Osteoblast (primary cell): ENCODE measurements at regions not wholly inside any gene's neighbourhood (a gene's known extent, or its start where the extent isn't known, plus 50 kb on each side); places are given as distances from the start of the nearest gene placed in this dataset.

ENCODE experiments used
- DNase-seq: peaks from one replicate; pipeline ENCODE4 v3.0.0; 2011; ENCODE audit warnings: low spot score, mixed read lengths; ENCODE audit not compliant: insufficient read length; ENCODE audit errors: missing footprints
- H2AFZ ChIP-seq: 2 replicates; pipeline ENCODE4 v1.6.0; 2011; ENCODE audit warnings: mild to moderate bottlenecking, low read length
- H3K27ac ChIP-seq: 2 replicates; pipeline ENCODE4 v1.5.1; 2011; ENCODE audit warnings: mild to moderate bottlenecking, low read depth, low read length, moderate library complexity
- H3K27me3 ChIP-seq: 2 replicates; pipeline ENCODE4 v1.6.0; 2012; ENCODE audit warnings: mild to moderate bottlenecking, control low read depth, inconsistent platforms, low read length, moderate library complexity; ENCODE audit not compliant: insufficient read depth
- H3K36me3 ChIP-seq: 2 replicates; pipeline ENCODE4 v1.5.1; 2011; ENCODE audit warnings: mild to moderate bottlenecking, low read length, control low read depth, moderate library complexity; ENCODE audit not compliant: insufficient read depth
- H3K4me1 ChIP-seq: 2 replicates; pipeline ENCODE4 v1.5.1; 2011; ENCODE audit warnings: mild to moderate bottlenecking, low read length, control low read depth, moderate library complexity; ENCODE audit not compliant: insufficient read depth
- H3K4me2 ChIP-seq: 2 replicates; pipeline ENCODE4 v1.6.0; 2011; ENCODE audit warnings: mild to moderate bottlenecking, low read length; ENCODE audit not compliant: insufficient read depth
- H3K4me3 ChIP-seq: fragments of 200-600 bp; sonication (generic); 3 replicates; pipeline ENCODE4 v1.5.1; 2012; ENCODE audit warnings: mild to moderate bottlenecking, low read length, inconsistent platforms; ENCODE audit not compliant: insufficient read depth
- H3K79me2 ChIP-seq: 2 replicates; pipeline ENCODE4 v1.6.0; 2012; ENCODE audit warnings: mild to moderate bottlenecking, low read length, control low read depth, inconsistent platforms; ENCODE audit not compliant: insufficient read depth
- H3K9me3 ChIP-seq: 2 replicates; pipeline ENCODE4 v1.5.1; 2011; ENCODE audit warnings: low read depth, low read length, control low read depth
- H4K20me1 ChIP-seq: 2 replicates; pipeline ENCODE4 v1.6.0; 2012; ENCODE audit warnings: mild to moderate bottlenecking, low read length, control low read depth; ENCODE audit not compliant: insufficient read depth
- TF ChIP-seq, protein P1 (sequence below): IDR thresholded peaks from 2 replicates; pipeline ENCODE4 v1.5.1; 2011; ENCODE audit warnings: mild to moderate bottlenecking, low read depth, low read length, moderate library complexity; ENCODE audit errors: extremely low read depth

DNA sequence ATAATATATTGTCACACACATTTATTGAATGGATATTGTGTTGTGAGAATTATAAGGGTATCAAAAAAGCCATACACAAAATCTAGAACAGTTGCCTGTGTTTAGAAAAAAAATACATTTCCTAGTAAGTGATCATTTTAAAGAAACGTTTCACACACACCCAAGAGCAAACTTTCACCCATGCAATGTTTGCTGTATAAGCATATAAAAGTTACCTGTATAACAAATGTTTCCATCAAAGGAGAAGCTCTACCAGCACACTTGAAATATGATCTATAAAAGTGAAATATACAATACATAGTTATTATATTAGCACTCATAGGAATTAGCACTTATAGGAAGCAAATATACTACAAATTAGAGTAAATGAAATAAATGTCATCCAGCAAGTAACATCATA lies 1098.1 kb downstream of the NCAM2 start:
- no peak overlapping the region for H3K4me2 ChIP-seq
- peaks cover 7% of the 10 kb centered on the region for H3K9me3 ChIP-seq
- no peak overlapping the region for H2AFZ ChIP-seq
- H3K4me1 ChIP-seq, result no peaks in the 10 kb centered on the region
- H3K27me3 ChIP-seq, result no peaks in the 10 kb centered on the region
- no peak overlapping the region for H3K4me3 ChIP-seq
- TF ChIP-seq, protein P1, sequence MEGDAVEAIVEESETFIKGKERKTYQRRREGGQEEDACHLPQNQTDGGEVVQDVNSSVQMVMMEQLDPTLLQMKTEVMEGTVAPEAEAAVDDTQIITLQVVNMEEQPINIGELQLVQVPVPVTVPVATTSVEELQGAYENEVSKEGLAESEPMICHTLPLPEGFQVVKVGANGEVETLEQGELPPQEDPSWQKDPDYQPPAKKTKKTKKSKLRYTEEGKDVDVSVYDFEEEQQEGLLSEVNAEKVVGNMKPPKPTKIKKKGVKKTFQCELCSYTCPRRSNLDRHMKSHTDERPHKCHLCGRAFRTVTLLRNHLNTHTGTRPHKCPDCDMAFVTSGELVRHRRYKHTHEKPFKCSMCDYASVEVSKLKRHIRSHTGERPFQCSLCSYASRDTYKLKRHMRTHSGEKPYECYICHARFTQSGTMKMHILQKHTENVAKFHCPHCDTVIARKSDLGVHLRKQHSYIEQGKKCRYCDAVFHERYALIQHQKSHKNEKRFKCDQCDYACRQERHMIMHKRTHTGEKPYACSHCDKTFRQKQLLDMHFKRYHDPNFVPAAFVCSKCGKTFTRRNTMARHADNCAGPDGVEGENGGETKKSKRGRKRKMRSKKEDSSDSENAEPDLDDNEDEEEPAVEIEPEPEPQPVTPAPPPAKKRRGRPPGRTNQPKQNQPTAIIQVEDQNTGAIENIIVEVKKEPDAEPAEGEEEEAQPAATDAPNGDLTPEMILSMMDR, result no peak
- DNase-seq, result no peak
- no peaks in the 10 kb centered on the region for H3K36me3 ChIP-seq
- no peaks in the 10 kb centered on the region for H3K79me2 ChIP-seq
- H3K27ac ChIP-seq, result no peak overlapping the region
- H4K20me1 ChIP-seq, result no peaks in the 10 kb centered on the region

DNA sequence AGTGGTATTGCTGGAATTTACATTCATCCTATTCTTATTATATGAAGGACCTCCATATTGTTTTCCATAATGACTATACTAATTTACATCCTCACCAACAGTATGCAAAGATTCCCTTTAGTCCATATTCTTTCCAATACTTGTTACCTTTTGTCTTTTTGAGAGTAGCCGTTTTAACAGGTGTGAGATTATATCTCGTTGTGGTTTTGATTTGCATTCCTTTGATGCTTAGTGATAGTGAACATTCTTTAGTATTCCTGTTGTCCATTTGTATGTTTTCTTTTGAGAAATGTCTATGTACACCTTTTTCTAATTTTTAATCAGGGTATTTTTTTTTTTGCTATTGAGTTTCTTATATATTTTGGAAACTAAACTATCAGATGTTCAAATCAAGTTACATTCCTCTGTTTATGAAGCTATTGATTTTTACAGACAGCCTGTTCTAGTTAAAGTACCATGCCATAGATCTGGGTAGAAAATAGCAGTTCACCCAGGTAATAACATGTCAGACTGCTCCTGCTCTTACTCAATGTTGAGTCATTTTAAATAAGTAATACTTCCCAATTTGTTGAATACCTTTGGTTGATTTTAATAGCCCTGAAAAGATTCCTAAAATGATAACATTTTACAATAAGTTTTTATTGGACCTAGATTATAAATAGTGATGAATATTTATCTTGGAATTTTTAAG lies 1108.7 kb downstream of the NCAM2 start:
- TF ChIP-seq, protein P1, result no peak

DNA sequence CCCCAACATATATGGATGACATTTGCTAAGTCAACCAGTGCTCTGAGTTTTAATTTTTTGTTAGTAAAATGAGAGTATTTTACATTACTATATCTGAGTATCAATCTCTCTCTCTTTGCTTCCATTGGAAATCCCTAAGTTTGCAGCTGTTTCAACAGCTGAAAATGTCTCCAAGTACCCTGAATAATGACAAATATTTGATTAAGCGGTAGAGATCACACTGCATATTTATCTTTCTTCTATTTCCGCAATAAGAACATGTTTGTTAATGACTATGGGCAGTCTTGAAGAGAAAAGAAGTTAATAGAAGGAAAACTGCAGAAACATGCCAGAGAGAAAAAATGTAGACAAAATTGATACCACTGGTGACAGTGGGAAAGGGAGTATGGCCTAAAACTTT lies 1117.5 kb downstream of the NCAM2 start:
- no peaks in the 10 kb centered on the region for H3K36me3 ChIP-seq
- H3K79me2 ChIP-seq, result no peaks in the 10 kb centered on the region
- H3K4me3 ChIP-seq, result no peak overlapping the region
- peaks cover 5% of the 10 kb centered on the region for H3K9me3 ChIP-seq
- H4K20me1 ChIP-seq, result no peaks in the 10 kb centered on the region
- no peak overlapping the region for H3K4me2 ChIP-seq
- no peaks in the 10 kb centered on the region for H3K4me1 ChIP-seq
- no peak for DNase-seq
- no peak overlapping the region for H3K27ac ChIP-seq
- no peaks in the 10 kb centered on the region for H3K27me3 ChIP-seq
- TF ChIP-seq, protein P1, result no peak
- H2AFZ ChIP-seq, result no peak overlapping the region

More for the DNA sequence above, 1108.7 kb downstream of the NCAM2 start:
- H3K36me3 ChIP-seq, result no peaks in the 10 kb centered on the region
- H3K27ac ChIP-seq, result no peak overlapping the region
- H3K79me2 ChIP-seq, result no peaks in the 10 kb centered on the region
- no peaks in the 10 kb centered on the region for H3K9me3 ChIP-seq
- H3K4me3 ChIP-seq, result no peak overlapping the region
- DNase-seq, result no peak
- H2AFZ ChIP-seq, result no peak overlapping the region
- H4K20me1 ChIP-seq, result no peaks in the 10 kb centered on the region
- no peaks in the 10 kb centered on the region for H3K4me1 ChIP-seq
- H3K27me3 ChIP-seq, result no peaks in the 10 kb centered on the region
- H3K4me2 ChIP-seq, result no peak overlapping the region

DNA sequence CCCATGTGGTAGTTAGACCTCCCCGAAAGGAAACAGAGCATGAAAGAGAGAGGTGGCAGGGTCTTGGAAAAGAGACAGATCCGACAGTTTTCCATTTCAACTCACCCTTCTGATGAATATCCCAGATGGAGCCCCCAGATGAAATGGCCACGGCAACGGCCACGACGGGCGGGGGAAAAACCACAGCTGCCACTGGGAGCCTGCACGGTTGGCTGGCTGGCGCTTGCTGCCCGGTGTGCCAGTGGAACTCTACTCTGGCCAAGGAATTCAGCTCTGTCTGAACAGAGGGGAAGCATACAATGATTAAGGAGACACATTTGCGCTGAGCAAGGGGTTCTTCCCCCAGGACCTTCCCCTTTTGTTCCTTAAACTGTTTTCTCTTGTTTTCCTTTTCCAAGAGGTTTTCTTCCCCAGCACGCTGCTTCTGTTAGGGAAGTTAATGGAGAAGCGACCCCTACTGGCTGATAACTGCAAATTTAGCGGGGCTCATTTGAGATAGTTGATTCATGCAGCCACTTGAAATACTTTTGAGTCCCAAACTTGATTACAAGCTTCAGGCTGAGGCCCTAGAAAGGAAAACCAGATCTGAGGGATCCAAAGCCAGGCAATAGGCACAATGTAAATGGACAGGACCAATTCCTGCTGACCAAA lies 1122.5 kb downstream of the NCAM2 start:
- TF ChIP-seq, protein P1, result no peak
- no peak overlapping the region for H3K4me3 ChIP-seq
- no peak overlapping the region for H3K4me2 ChIP-seq
- H3K4me1 ChIP-seq, result no peaks in the 10 kb centered on the region
- no peak for DNase-seq
- no peaks in the 10 kb centered on the region for H3K36me3 ChIP-seq
- no peaks in the 10 kb centered on the region for H3K79me2 ChIP-seq
- H3K9me3 ChIP-seq, result peaks cover 5% of the 10 kb centered on the region
- no peaks in the 10 kb centered on the region for H3K27me3 ChIP-seq
- H2AFZ ChIP-seq, result no peak overlapping the region
- no peaks in the 10 kb centered on the region for H4K20me1 ChIP-seq
- H3K27ac ChIP-seq, result no peak overlapping the region
